ENCODE measurements at regions not wholly inside any gene's neighbourhood (a gene's known extent, or its start where the extent isn't known, plus 50 kb on each side); places are given as distances from the start of the nearest gene placed in this dataset.

- TF ChIP-seq CTCF (IDR thresholded peaks at IDR 0.05; ENCODE audit: poor library complexity) (no peak), EZH2 (IDR thresholded peaks at IDR 0.05; ENCODE audit: borderline replicate concordance) (no peak)
Measured at GRCh38 chrX:130995439-130995838, 62.7 kb upstream of the ARHGAP36 start.

Data from hepatocyte (in vitro differentiated cells).